A549 (cell line): ENCODE measurements at regions not wholly inside any gene's neighbourhood (a gene's known extent, or its start where the extent isn't known, plus 50 kb on each side); places are given as distances from the start of the nearest gene placed in this dataset.

ENCODE experiments used
- ATAC-seq, 2 experiments: fragments of 200-7000 bp in 1 of 2; fragments of >200 bp in 1 of 2; cut with Nextera tagmentation in 1 of 2; cut with Tn5 transposase in 1 of 2; 3 replicates each; pipeline versions ENCODE4 v1.8.0 to v1.9.1; 2018 to 2020; ENCODE audit warnings: mild to moderate bottlenecking in 1 of 2, moderate library complexity in 1 of 2
- CTCF ChIA-PET: fragments of 300-600 bp; sonication (Branson Sonifier 250); formaldehyde crosslinking; extraction: SDS; loops from one replicate; lab custom pipeline; 2021; ENCODE audit warnings: antibody characterized with exemption, inconsistent platforms; lab: Yijun Ruan, JAX
- POLR2A ChIA-PET: fragments of 350-600 bp; formaldehyde crosslinking; extraction: SDS; loops from one replicate; lab custom pipeline; 2021; ENCODE audit warnings: antibody characterized with exemption, inconsistent platforms; lab: Yijun Ruan, JAX
- DNase-seq, 2 experiments: peaks; one replicate each; pipeline versions ENCODE4 v3.0.0 to v3.0.0-alpha.2; 2011 to 2016; ENCODE audit warnings: low read depth in 1 of 2, low spot score in 1 of 2
- FAIRE-seq: peaks from 2 replicates; lab custom pipeline; 2011; peaks lifted over from hg19 to GRCh38; lab: Jason Lieb, UNC
- H3K27ac ChIP-seq, 2 experiments: fragments of >200 bp; sonication (Bioruptor Twin); formaldehyde crosslinking; 3 replicates each; pipeline ENCODE4 v1.5.1; 2016 to 2017
- H3K4me1 ChIP-seq: fragments of >200 bp; sonication (Bioruptor Twin); formaldehyde crosslinking; 3 replicates; pipeline ENCODE4 v1.6.1; 2016
- H3K4me2 ChIP-seq: fragments of >200 bp; sonication (Bioruptor Twin); formaldehyde crosslinking; 3 replicates; pipeline ENCODE4 v1.6.1; 2016
- H3K4me3 ChIP-seq: fragments of >200 bp; sonication (Bioruptor Twin); formaldehyde crosslinking; 3 replicates; pipeline ENCODE4 v1.5.1; 2016
- H3K9me3 ChIP-seq: fragments of >200 bp; sonication (Bioruptor Twin); formaldehyde crosslinking; 3 replicates; pipeline ENCODE4 v1.6.1; 2016
- CEBPB ChIP-seq, 2 experiments: fragments of >200 bp in 1 of 2; sonication (Bioruptor Twin) in 1 of 2; formaldehyde crosslinking in 1 of 2; IDR thresholded peaks; 2 replicates each; pipeline ENCODE4 v1.6.1; 2012 to 2016
- CTCF ChIP-seq: fragments of >200 bp; sonication (Bioruptor Twin); formaldehyde crosslinking; IDR thresholded peaks from 3 replicates; pipeline ENCODE4 v1.5.1; 2016
- E2F6 ChIP-seq: IDR thresholded peaks from 2 replicates; pipeline ENCODE4 v1.6.1; 2012; ENCODE audit warnings: low read depth, borderline replicate concordance
- EHF ChIP-seq: fragments of 250-450 bp; sonication (Bioruptor Pico); IDR thresholded peaks from 2 replicates; pipeline ENCODE4 v1.5.0; 2020; ENCODE audit warnings: mild to moderate bottlenecking
- EHMT2 ChIP-seq: fragments of 200-600 bp; sonication (generic); IDR thresholded peaks from 2 replicates; pipeline ENCODE4 v1.6.1; 2016; ENCODE audit warnings: antibody characterized with exemption, low read depth, mild to moderate bottlenecking, moderate library complexity
- EP300 ChIP-seq, 2 experiments: fragments of >200 bp; sonication (Bioruptor Twin); formaldehyde crosslinking; IDR thresholded peaks; 2 replicates in 1 of 2; 3 replicates in 1 of 2; pipeline ENCODE4 v1.6.1; 2016 to 2017
- ESRRA ChIP-seq: fragments of 150-350 bp; IDR thresholded peaks from 2 replicates; pipeline ENCODE4 v1.6.1; 2014; ENCODE audit warnings: mild to moderate bottlenecking, low read length, borderline replicate concordance
- FOSB ChIP-seq: fragments of 250-450 bp; sonication (Bioruptor Pico); IDR thresholded peaks from 2 replicates; pipeline ENCODE4 v1.5.0; 2020; ENCODE audit warnings: mild to moderate bottlenecking, moderate library complexity
- FOSL2 ChIP-seq, 2 experiments: fragments of 450-650 bp in 1 of 2; fragments of >200 bp in 1 of 2; sonication (Bioruptor Twin) in 1 of 2; formaldehyde crosslinking; IDR thresholded peaks; 2 replicates each; pipeline versions ENCODE4 v1.5.0 to v1.6.1; 2016 to 2020; ENCODE audit warnings: mild to moderate bottlenecking in 1 of 2, moderate library complexity in 1 of 2
- HDAC2 ChIP-seq: fragments of 200-600 bp; sonication (generic); IDR thresholded peaks from 2 replicates; pipeline ENCODE4 v1.6.1; 2016
- HES2 ChIP-seq: fragments of >200 bp; sonication (Bioruptor Twin); formaldehyde crosslinking; IDR thresholded peaks from 2 replicates; pipeline ENCODE4 v1.6.1; 2016
- HEYL ChIP-seq: fragments of 250-450 bp; sonication (Bioruptor Pico); IDR thresholded peaks from 2 replicates; pipeline ENCODE4 v1.8.0; 2021; ENCODE audit warnings: mild to moderate bottlenecking, moderate library complexity
- HOXB13 ChIP-seq: fragments of 250-450 bp; sonication (Bioruptor Pico); IDR thresholded peaks from 2 replicates; pipeline ENCODE4 v1.5.0; 2020; ENCODE audit warnings: low read depth, mild to moderate bottlenecking, moderate library complexity
- HOXB5 ChIP-seq: fragments of 250-450 bp; sonication (Bioruptor Pico); IDR thresholded peaks from 2 replicates; pipeline ENCODE4 v1.5.0; 2020; ENCODE audit warnings: mild to moderate bottlenecking, moderate library complexity
- JUN ChIP-seq, 2 experiments: fragments of >200 bp; sonication (Bioruptor Twin); formaldehyde crosslinking; IDR thresholded peaks; 2 replicates in 1 of 2; 3 replicates in 1 of 2; pipeline ENCODE4 v1.6.1; 2016 to 2017
- JUNB ChIP-seq: fragments of >200 bp; sonication (Bioruptor Twin); formaldehyde crosslinking; IDR thresholded peaks from 2 replicates; pipeline ENCODE4 v1.6.1; 2016
- MAFK ChIP-seq: fragments of 450-650 bp; IDR thresholded peaks from 2 replicates; pipeline ENCODE4 v1.6.1; 2014; ENCODE audit not compliant: partially characterized antibody
- MAX ChIP-seq: IDR thresholded peaks from 2 replicates; pipeline ENCODE4 v1.6.1; 2012
- NPAS2 ChIP-seq: fragments of 250-450 bp; sonication (Bioruptor Pico); IDR thresholded peaks from 2 replicates; pipeline ENCODE4 v1.8.0; 2022; ENCODE audit warnings: mild to moderate bottlenecking, moderate library complexity, borderline replicate concordance
- PHF8 ChIP-seq: fragments of 200-600 bp; sonication (generic); IDR thresholded peaks from 2 replicates; pipeline ENCODE4 v1.6.1; 2016; ENCODE audit warnings: low read depth, mild to moderate bottlenecking, antibody characterized with exemption, moderate library complexity, borderline replicate concordance
- POLR2A ChIP-seq: IDR thresholded peaks from 2 replicates; pipeline ENCODE4 v1.6.1; 2012; ENCODE audit warnings: mild to moderate bottlenecking, low read length
- RFX5 ChIP-seq: fragments of 450-650 bp; IDR thresholded peaks from 2 replicates; pipeline ENCODE4 v1.7.1; 2014; ENCODE audit warnings: antibody characterized with exemption, mild to moderate bottlenecking, moderate library complexity
- RNF2 ChIP-seq: fragments of 200-600 bp; sonication (generic); IDR thresholded peaks from 2 replicates; pipeline ENCODE4 v1.6.1; 2016; ENCODE audit warnings: low read depth, mild to moderate bottlenecking, antibody characterized with exemption, moderate library complexity, borderline replicate concordance
- TFCP2L1 ChIP-seq: fragments of 250-450 bp; sonication (Bioruptor Pico); IDR thresholded peaks from 2 replicates; pipeline ENCODE4 v1.5.0; 2021; ENCODE audit warnings: mild to moderate bottlenecking
- USF2 ChIP-seq: fragments of 450-650 bp; IDR thresholded peaks from 2 replicates; pipeline ENCODE4 v1.6.1; 2014; ENCODE audit warnings: antibody characterized with exemption
- ZFP36 ChIP-seq: fragments of 450-650 bp; IDR thresholded peaks from 2 replicates; pipeline ENCODE4 v1.6.1; 2014; ENCODE audit warnings: borderline replicate concordance; ENCODE audit not compliant: partially characterized antibody
- ZNF302 ChIP-seq: fragments of 250-450 bp; sonication (Bioruptor Pico); IDR thresholded peaks from 2 replicates; pipeline ENCODE4 v1.9.0; 2021; ENCODE audit warnings: inconsistent platforms, mild to moderate bottlenecking, moderate library complexity
- WGBS: methylation state at CpG from one replicate; pipeline ENCODE4 v1.1.6; 2017; ENCODE audit errors: missing lambda C conversion rate; 5-methylcytosine and 5-hydroxymethylcytosine counted together

- Histone ChIP-seq H3K9me3 (0 out of 3 replicates have a peak, but pooled peaks cover 2% of the 10 kb centered on the region), H3K4me1 (no peaks in the 10 kb centered on the region), H3K4me2 (no peak overlapping the region), H3K4me3 (no peak overlapping the region), H3K27ac (no peak overlapping the region)
- ATAC-seq (no peak), FAIRE-seq (no peak), DNase-seq (no peak)
- no peak for TF ChIP-seq HEYL
- no peak for TF ChIP-seq RFX5
- TF ChIP-seq ZFP36 = no peak
- 76% methylated on average over 2 of the region's 2 CpGs for WGBS
- ChIA-PET CTCF (no interaction called here), POLR2A (no interaction called here)
Observed at GRCh38 chr10:113335592-113335991, 217.3 kb upstream of the HABP2 start.

- ATAC-seq = no peak
- H3K4me3 ChIP-seq = no peak overlapping the region
- TF ChIP-seq NPAS2 (no peak), POLR2A (no peak), E2F6 (no peak), RNF2 (no peak), HDAC2 (no peak), FOSB (CRISPR knock-in tag) (no peak), EHMT2 (no peak), USF2 (no peak), JUNB (no peak), MAX (no peak), JUN (IDR thresholded peaks at IDR 0.05) (no peak), HOXB13 (CRISPR knock-in tag) (no peak)
- H3K4me1 ChIP-seq = no peaks in the 10 kb centered on the region
- WGBS = 62% methylated on average over 6 of the region's 6 CpGs
- H3K4me2 ChIP-seq = no peak overlapping the region
- no peak overlapping the region for H3K27ac ChIP-seq
- 0 out of 3 replicates have a peak, but pooled peaks cover 2% of the 10 kb centered on the region for H3K9me3 ChIP-seq
- FAIRE-seq = no peak
- ChIA-PET POLR2A (no interaction called here), CTCF (no interaction called here)
- DNase-seq = no peak
Observed at GRCh38 chr10:113336549-113337130, 216.2 kb upstream of the HABP2 start.

GRCh38 chr10:113337142-113337541 is 215.7 kb upstream of the HABP2 start:
- H3K27ac ChIP-seq = no peak overlapping the region
- CTCF ChIA-PET = no interaction called here
- no peak overlapping the region for H3K4me3 ChIP-seq
- WGBS = 93% methylated on average over 1 of the region's 1 CpG
- FAIRE-seq = no peak
- no peak for ATAC-seq
- TF ChIP-seq EHMT2 (no peak), POLR2A (no peak), FOSB (CRISPR knock-in tag) (no peak), HEYL (no peak), EHF (CRISPR knock-in tag) (no peak), ZNF302 (CRISPR knock-in tag) (no peak), USF2 (no peak), EP300 (IDR thresholded peaks at IDR 0.05) (no peak), CEBPB (IDR thresholded peaks at IDR 0.05) (no peak), FOSL2 (IDR thresholded peaks at IDR 0.05) (no peak), FOSL2 (CRISPR knock-in tag; IDR thresholded peaks at IDR 0.05) (no peak), CTCF (no peak), TFCP2L1 (no peak), PHF8 (no peak), HES2 (no peak), MAFK (no peak), ESRRA (no peak), NPAS2 (no peak), HOXB5 (no peak)
- TF ChIP-seq, all 56 proteins: peak for 0
- DNase-seq = no peak
- Histone ChIP-seq H3K9me3 (0 out of 3 replicates have a peak, but pooled peaks cover 2% of the 10 kb centered on the region), H3K4me2 (no peak overlapping the region), H3K4me1 (no peaks in the 10 kb centered on the region)
- POLR2A ChIA-PET = no interaction called here
